Psoas muscle (tissue), 7 donors: ENCODE measurements at regions not wholly inside any gene's neighbourhood (a gene's known extent, or its start where the extent isn't known, plus 50 kb on each side); places are given as distances from the start of the nearest gene placed in this dataset.

Experiments
- ATAC-seq, 4 donors: fragments of 200-7000 bp; cut with Tn5 transposase; one replicate each; pipeline ENCODE4 v1.9.1; 2020; ENCODE audit warnings: moderate library complexity in 3 of 4, mild to moderate bottlenecking in 2 of 4
- DNase-seq, 2 donors: peaks; one replicate each; pipeline ENCODE4 v3.0.0-alpha.2; 2020
- H3K27ac ChIP-seq: fragments of 200-600 bp; one replicate; pipeline ENCODE4 v1.8.0; 2022
- H3K27me3 ChIP-seq, 3 donors: fragments of 200-600 bp in 1 of 3; one replicate each; pipeline versions ENCODE4 v1.6.1 to v1.8.0; 2013 to 2022; ENCODE audit warnings: low read length in 2 of 3, mild to moderate bottlenecking in 2 of 3, moderate library complexity in 1 of 3; ENCODE audit not compliant: insufficient read depth in 3 of 3
- H3K36me3 ChIP-seq, 2 donors: fragments of 200-600 bp in 1 of 2; one replicate each; pipeline versions ENCODE4 v1.6.1 to v1.8.0; 2013 to 2022; ENCODE audit warnings: low read depth in 1 of 2, mild to moderate bottlenecking in 1 of 2, moderate library complexity in 1 of 2; ENCODE audit not compliant: insufficient read depth in 1 of 2
- H3K4me1 ChIP-seq: fragments of 200-600 bp; one replicate; pipeline ENCODE4 v1.8.0; 2022
- H3K4me3 ChIP-seq: fragments of 200-600 bp; one replicate; pipeline ENCODE4 v1.8.0; 2022; ENCODE audit warnings: mild to moderate bottlenecking
- H3K9me3 ChIP-seq: fragments of 200-600 bp; one replicate; pipeline ENCODE4 v1.8.0; 2022
- WGBS, 3 donors: extraction: QIAGEN DNeasy Blood & Tissue Kit; methylation state at CpG; one replicate each; pipeline versions ENCODE4 v1.1.6 to v1.1.7; 2013; 5-methylcytosine and 5-hydroxymethylcytosine counted together
- intact Hi-C, 2 donors: fragments of 100-400 bp; cut with DNase I; formaldehyde crosslinking; loops; one replicate each; pipeline versions ENCODE4 v1.11.0 to v1.14.2; 2022
- TF ChIP-seq, protein P1 (sequence below): fragments of 200-600 bp; IDR thresholded peaks from one replicate; pipeline ENCODE4 v1.8.0; 2022; ENCODE audit warnings: antibody characterized with exemption
- donor health status: healthy with polysubstance abuse.
- donor health status: DM: no; HTN: no; CAD: no; lungs with moderate emphysema.
- donor health status: Bipolar disorder and iron deficiency.
- donor health status: healthy.
- donor health status: DM: yes; HTN: yes; CAD: no.
- donor health status: DM: no; HTN: no; CAD: no.
- donor health status: DM: yes; HTN: yes; CAD: no.

DNA sequence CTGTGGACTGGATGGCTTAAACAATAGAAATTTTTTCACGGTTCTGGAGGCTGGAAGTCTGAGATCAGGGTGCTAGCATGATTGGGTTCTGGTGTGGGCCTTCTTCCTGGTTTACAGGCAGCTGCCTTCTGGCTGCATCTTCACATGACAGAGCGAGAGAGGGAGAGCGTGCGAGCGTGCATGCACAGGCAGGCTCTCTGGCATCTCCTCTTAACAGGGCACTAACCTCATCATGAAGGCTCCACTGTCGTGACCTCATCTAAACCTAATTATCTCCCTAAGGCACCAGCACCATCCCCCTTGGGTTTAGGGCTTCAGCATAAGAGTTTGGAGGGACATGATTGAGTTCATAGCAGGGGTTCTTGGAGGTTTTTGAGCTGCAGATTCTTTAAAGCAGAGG is 292.0 kb upstream of the C2CD4B start:
- TF ChIP-seq, protein P1, sequence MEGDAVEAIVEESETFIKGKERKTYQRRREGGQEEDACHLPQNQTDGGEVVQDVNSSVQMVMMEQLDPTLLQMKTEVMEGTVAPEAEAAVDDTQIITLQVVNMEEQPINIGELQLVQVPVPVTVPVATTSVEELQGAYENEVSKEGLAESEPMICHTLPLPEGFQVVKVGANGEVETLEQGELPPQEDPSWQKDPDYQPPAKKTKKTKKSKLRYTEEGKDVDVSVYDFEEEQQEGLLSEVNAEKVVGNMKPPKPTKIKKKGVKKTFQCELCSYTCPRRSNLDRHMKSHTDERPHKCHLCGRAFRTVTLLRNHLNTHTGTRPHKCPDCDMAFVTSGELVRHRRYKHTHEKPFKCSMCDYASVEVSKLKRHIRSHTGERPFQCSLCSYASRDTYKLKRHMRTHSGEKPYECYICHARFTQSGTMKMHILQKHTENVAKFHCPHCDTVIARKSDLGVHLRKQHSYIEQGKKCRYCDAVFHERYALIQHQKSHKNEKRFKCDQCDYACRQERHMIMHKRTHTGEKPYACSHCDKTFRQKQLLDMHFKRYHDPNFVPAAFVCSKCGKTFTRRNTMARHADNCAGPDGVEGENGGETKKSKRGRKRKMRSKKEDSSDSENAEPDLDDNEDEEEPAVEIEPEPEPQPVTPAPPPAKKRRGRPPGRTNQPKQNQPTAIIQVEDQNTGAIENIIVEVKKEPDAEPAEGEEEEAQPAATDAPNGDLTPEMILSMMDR = no peak
- 44 to 70% (median 55%) methylated on average over 6 of the region's 6 CpGs for WGBS, 3 donors
- Histone ChIP-seq H3K9me3 (no peaks in the 10 kb centered on the region), H3K27ac (peak overlapping the region; percentile 86), H3K36me3 (no peaks in the 10 kb centered on the region), H3K4me3 (no peak overlapping the region), H3K27me3 (no peaks in the 10 kb centered on the region), H3K4me1 (peaks cover 58% of the 10 kb centered on the region)
- no peak for DNase-seq
- intact Hi-C loops = loop anchor here in 1 of 2 donors (5.0 kb wide), 2 partner anchors 65 to 190 kb away; partner anchors contain the start of gene TLN2
- ATAC-seq = peak in 2 of 4 donors; percentile 7 to 41

DNA sequence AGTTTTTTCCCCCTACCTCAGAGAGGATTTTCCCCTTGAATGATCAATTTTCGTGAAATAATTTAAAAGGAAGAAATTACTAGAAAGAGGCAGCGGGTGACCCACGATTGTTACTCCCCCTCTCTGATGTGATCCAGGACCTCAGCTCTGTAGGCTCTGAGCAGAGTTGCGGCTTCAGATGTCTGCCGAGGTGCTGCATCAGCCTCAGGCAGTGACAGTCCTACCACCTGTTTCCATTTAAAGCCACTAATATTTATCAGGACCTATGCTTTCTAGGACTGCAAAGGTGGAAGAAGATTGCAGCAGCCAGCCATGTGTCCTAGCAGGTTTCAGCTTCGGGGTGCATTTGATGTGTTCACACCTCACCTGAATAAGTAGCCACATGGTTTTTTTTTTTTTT is 294.8 kb upstream of the C2CD4B start:
- intact Hi-C loops = loop anchor here in 1 of 2 donors (5.0 kb wide), 2 partner anchors 68 to 187 kb away; partner anchors contain the start of gene TLN2
- no peak overlapping the region for H3K27ac ChIP-seq
- ATAC-seq = no peak
- no peaks in the 10 kb centered on the region for H3K9me3 ChIP-seq
- DNase-seq = no peak
- no peaks in the 10 kb centered on the region for H3K36me3 ChIP-seq
- 62 to 81% (median 67%) methylated on average over 6 of the region's 6 CpGs for WGBS, 3 donors
- peaks cover 31% of the 10 kb centered on the region for H3K4me1 ChIP-seq
- TF ChIP-seq, protein P1 = no peak
- no peaks in the 10 kb centered on the region for H3K27me3 ChIP-seq
- H3K4me3 ChIP-seq = no peak overlapping the region

DNA sequence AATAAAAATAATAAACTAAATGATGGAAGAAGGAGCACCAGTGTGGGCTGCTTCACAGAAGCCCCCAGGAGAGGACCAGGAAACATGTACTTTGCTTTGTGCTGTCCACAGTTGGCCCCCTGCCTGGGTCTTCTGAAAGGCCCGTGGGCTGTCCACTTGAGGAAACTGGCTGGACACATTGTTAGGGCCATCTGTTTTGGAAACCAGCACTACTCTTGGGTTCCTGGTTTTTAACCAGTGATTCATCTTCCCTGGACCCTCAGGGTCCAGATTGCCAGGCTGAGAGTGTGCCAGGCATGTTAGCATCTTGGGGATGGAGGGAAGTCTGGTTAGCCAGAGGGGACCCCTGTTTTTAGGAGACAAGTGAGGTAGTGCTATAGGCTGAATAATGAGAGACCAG is 297.2 kb upstream of the C2CD4B start:
- no peaks in the 10 kb centered on the region for H3K36me3 ChIP-seq
- peak in 2 of 4 donors; percentile 27 to 44 for ATAC-seq
- no peaks in the 10 kb centered on the region for H3K27me3 ChIP-seq
- 6 to 25% (median 18%) methylated on average over 1 of the region's 1 CpG for WGBS, 3 donors
- TF ChIP-seq, protein P1 = no peak
- peak overlapping the region; percentile 23 for H3K27ac ChIP-seq
- H3K9me3 ChIP-seq = no peaks in the 10 kb centered on the region
- DNase-seq = peak in 1 of 2 donors; percentile 70
- H3K4me1 ChIP-seq = peaks cover 26% of the 10 kb centered on the region
- no peak overlapping the region for H3K4me3 ChIP-seq
- intact Hi-C loops = no loop called here

DNA sequence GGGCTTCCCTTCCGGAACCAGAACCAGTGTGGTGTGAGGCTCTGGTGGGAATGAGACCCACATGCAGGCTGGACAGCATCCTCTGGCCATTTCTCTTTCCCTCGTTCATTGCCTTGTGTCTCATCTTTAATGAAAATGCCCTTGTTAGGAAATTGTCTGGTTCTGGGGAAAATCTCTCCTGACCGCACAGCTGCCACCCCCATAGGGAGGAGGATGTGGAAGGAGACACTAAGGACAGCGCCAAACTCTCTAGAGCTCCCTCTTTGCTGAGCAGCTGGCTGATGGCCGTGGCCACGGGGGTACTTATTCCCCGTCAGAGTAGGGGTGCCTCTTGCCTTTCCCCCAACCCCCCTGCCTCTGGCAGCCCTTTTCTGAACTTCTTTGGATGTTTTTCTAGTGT is 297.6 kb upstream of the C2CD4B start:
- Histone ChIP-seq H3K9me3 (no peaks in the 10 kb centered on the region), H3K36me3 (no peaks in the 10 kb centered on the region), H3K27ac (peak overlapping the region; percentile 23), H3K4me3 (no peak overlapping the region), H3K27me3 (no peaks in the 10 kb centered on the region), H3K4me1 (peaks cover 21% of the 10 kb centered on the region)
- WGBS, 3 donors = 52 to 66% (median 57%) methylated on average over 7 of the region's 7 CpGs
- TF ChIP-seq, protein P1 = no peak
- ATAC-seq (peak in 2 of 4 donors; percentile 32 to 36), DNase-seq (no peak)
- intact Hi-C loops = no loop called here

DNA sequence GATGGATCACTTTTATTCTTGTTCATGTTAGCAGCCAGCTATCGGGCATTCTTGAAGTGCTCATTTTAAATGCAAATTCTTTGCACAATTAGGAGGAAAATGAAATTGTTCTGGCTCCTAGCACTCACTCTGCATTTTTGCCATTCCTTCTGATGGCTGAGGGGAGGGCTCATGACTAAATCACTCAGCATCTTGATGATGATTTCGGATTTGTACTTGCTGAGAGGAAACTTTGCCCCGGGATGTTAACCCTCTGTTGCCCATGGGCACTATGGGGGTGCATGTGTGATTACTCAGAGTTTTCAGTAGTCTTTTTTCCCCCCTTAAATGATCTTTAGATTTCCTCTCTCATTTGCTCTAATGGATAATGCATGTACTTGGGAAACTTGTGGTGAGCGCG is 299.6 kb upstream of the C2CD4B start:
- no peaks in the 10 kb centered on the region for H3K9me3 ChIP-seq
- ATAC-seq = no peak
- H3K27me3 ChIP-seq = no peaks in the 10 kb centered on the region
- WGBS, 3 donors = 46 to 64% (median 52%) methylated on average over 5 of the region's 5 CpGs
- TF ChIP-seq, protein P1 = no peak
- DNase-seq = no peak
- H3K36me3 ChIP-seq = no peaks in the 10 kb centered on the region
- intact Hi-C loops = no loop called here
- H3K4me1 ChIP-seq = peaks cover 22% of the 10 kb centered on the region
- no peak overlapping the region for H3K27ac ChIP-seq
- H3K4me3 ChIP-seq = no peak overlapping the region
